Daoy (cell line): ENCODE measurements at regions not wholly inside any gene's neighbourhood (a gene's known extent, or its start where the extent isn't known, plus 50 kb on each side); places are given as distances from the start of the nearest gene placed in this dataset.

ENCODE experiments used
- DNase-seq: peaks from one replicate; pipeline ENCODE4 v3.0.0-alpha.2; 2015; ENCODE audit warnings: low read depth

DNA sequence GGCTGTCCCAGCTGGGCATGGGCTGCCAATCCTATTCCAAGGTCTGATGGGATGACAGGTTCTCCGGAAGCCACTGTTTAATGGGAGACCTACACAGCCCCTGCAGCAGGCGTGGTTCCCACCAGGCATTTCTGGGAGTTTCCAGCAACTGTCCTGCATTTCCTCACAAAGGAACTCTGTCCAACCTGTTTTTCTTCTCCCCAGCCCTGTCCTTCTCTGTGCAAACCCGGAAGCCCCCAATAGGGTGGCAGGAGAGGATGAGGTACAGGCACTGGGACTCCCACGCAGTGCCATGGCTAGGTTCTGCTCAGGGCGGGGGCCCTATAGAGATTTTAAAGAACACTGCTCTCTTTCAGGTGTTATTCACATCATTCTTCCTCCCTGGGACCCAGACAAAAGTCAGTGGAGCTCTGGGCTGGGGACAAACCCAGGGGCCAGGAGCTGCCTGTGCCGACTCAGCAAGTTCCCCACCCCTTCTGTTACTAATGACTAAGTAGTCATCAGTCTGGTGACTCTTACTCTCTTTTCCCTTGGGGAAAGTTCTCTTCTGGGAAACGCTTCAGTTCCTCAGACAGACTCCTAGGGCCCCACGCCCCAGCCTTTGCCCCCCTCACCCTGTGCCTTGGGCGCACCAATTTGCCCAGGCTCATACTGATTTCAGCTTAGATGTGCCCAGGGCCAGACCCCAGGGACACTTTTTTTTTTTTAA, 97.7 kb downstream of the CD47 start:
- DNase-seq: peak; percentile 57

DNA sequence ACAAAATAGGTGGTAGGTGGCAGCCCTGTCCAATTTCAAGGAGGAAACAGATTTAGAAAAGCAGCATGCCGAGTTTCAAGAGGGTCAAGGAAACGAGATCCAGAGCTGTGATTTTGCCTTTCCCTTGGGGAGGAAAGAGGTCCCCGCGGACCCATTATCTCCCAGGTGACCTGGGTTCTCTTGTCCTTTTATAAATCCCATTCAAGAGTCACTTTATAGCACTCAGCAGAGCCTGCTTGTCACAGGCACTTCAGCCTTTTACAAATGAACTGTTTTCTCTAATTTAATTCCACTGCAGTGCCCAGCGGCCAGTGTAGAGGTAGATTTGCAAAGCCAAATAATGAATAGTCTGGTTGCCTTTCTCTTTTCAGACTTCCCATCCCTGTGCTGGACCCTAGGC, 99.9 kb downstream of the CD47 start:
- no peak for DNase-seq

DNA sequence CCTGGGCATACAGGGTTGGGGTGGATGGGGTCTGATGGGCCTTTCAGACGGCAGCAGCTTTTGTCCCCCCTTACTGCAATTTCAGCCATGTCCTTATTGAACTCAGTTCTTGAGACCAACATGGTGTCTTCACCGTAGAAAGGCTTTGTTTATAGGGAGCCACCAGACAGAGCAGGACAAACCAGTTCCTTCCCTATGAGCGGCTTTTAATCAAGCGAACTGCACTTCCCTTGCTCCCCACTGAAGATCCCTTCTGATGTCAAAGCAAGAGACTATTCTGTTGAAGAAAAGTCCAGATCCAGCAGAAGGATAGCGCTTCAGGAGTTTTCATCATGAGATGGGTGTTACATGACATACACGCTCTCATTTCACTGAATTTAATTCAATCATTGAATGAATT, 100.4 kb downstream of the CD47 start:
- DNase-seq: no peak

DNA sequence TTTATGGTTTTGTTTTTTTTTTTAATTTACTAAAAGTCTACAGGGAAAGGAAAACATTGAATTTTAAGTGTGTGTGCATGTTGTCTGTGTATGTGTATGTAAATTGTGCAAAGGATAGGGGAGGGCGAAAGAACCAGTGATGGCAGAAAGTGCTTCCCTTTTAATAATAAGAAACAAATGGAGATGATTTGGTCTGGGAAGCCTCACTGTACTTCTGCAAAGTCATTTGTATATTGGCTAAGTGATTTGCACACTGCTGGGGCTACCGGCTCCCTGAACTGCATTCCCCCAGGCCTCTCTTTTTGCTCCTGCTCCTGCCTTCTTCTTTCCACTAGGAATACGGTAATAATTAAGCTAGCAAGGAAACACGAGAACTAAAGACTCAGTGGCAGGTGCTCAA, 101.2 kb downstream of the CD47 start:
- no peak for DNase-seq

DNA sequence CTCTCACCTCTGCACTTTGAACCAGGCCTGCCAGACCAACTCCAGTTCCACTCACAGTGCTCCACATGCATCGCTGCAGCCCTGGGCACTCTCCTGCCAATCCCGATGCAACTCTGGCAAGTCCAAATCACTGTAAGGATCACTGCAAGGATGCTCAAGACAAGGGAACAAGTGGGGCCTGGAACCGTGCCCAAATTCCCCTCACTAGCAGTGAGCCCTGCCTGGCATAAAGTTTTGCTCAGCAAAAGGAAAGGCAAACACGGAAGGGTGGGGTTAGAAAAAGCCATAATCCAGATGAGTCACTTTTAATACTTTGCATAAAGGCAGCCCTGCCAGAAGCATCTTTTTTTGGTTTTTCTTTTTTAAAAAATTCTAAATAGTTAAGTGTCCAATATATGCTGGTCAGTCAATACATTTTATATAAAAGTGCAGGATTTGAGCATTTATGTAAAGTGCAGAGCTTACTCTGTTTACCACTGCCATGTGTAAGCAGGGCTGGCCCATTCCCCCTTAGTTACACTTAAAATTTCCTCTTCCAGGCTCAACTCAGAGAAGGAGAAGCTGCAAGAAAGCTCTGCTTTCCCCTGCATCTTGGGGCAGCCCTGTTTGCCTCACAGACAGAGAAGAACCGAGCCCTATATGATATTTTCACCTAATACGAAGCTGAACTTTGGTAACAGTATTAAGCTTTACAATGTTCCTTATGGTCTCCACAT, 102.2 kb downstream of the CD47 start:
- peak; percentile 86 for DNase-seq

DNA sequence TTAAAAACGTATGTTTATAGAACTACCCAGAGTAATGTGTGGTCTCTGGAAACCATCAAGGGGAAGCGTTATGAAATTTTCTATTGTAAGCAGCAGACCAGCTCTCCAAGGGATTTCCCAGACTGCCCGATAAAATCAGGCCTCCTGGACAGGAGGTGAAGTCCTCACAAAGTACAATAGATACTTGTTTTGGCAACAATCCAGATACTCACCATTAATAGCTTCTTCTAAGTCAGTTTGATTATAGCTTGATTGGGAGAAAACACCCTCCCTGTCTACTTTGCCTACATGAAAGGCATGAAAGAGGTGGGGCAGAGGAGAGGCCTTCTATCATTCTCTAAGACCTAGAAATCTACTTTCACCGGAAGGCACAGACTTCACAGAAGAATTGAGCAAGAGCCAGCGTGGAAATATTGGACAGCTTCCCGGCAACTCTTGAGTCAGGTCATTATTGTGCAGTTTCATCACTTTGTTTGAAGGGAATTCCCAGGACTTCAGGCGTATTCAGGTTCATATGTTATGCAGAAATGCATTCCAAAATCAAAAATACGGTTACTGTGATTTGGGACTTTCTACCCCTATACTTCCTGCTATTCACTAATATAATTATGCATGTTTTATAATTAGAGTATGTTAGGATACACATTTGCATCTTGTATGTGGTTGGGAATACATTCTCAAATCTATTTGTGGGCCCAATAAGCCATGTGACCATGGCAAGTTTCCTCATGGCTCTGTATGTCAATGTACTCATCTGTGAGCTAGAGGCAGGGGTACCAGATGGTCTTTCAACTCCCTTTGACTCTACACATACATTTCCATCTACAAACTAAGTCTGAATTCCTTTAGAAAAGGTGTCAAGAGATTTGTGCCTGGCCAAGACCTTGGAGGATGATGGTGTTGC, 103.5 kb downstream of the CD47 start:
- DNase-seq: peak; percentile 91

DNA sequence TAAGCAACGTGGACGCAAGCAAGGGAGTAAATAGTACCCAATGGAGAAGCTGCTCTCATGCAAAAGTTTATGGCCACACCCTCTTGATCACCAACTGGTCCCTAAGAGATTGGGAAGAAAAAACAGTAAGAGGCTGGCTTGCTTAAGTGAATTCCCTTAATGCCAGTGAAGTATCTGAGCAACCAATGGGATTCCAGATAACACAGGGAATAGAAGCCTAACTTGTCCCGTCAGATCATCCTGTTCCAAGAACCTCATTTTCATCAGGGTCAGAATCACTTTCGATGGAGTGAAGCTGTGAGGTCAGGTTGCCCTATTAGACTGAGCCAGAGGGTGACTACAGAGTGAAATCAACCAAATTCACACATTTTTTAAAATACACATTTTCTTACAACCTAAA, 104.3 kb downstream of the CD47 start:
- DNase-seq: no peak

DNA sequence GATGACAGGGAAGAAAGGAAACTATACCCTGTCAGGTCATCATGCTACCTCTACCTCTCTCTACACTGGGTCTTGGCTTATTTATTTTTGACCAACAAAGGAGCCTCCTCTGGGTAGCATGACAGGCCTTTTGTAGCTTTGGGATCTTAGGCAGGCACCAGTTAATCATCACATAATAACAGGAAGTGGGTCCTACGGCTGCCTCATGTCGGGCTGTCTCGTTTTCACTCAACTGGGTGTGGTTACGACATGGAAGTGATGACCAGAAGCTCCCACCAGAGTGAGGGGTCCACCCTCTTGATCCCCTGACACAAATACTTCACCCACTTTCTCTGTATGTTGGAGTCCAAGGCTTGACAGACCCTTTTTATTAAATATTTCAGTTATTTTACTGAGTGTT, 105.3 kb downstream of the CD47 start:
- DNase-seq: peak; percentile 66

DNA sequence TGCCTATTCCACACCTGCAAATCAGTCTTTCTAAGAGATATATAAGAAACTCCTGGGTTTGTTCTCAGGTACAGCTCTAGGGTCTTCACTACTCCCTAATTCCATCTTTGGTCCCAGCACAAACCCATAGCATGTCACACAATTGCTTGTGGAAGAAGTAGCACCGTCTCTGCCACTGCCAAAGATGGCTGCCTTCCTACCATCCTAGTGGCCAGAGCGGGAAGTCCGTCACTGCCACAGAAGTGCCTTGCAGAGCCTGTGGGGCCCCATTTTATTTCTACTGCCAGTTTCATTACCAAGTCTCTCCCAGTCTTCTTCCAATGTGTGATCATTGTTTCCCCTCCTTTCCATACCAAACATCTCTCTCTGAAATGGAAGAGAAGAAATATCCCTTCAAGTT, 107.6 kb downstream of the CD47 start:
- DNase-seq: no peak

DNA sequence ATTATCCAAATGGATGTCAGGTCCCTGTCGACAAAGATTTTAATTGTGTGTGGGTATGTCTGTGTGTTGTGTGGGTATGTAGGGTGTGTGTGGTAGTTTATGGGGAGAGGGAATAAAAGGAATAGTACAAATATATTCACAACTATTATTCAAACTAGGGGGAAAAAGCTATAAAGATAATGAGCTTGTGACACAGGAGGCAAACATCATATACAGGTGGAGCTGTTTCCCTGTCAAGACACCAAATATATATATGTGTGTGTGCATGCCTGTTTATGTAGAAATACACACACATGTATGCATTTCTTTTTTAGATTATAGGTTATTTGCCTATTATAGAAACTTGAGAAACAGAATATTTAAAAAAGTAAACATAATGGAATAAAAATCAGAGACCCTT, 108.7 kb downstream of the CD47 start:
- no peak for DNase-seq

DNA sequence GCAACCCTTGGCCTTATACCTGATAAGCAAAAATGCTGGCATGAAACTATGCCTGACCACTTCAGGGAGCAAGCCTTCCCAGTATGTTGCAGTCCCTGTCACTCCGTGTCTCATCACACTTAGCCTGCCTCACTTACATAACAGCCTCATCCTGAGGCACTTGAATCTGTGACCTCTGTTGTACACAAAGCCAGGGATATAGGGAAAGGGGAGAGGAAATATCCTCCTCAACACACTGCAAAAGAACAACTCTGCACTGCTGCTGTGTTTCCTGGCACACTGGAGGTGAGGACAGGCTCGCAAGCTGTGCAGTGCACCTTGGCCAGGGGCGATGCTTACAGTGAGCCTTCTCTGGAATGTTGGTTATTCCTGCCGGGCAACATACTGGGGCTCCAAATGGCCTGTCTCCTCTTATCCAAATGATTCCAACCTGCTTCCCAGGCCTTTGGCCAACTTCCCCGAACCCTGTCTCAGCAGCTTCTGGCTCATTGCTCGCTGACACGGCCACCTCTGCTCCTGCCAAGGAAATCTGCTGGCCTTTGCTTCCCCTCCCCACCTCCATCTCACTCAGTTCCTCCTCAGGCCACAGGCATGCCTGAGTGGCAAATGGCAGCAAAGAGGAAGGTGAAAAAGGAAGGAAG, 109.2 kb downstream of the CD47 start:
- no peak for DNase-seq

DNA sequence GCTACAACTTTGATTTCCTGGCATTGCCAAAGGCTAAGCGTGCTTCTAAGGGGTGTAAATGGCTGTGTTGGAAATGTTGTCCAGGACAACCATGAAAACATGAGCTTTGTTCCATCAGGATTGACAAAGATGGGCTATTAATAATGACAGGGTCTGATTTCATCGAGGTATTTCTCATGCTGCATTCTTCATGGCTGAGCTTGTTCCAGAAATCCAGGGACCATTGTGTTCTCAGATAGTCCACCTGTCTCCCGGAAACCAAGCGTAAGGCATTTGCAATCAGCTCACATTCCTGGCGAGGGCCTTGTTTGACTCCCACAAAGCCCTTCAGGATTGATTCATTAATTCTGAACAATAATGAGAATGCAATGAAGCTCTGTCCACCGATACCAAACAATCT, 111.3 kb downstream of the CD47 start:
- no peak for DNase-seq

DNA sequence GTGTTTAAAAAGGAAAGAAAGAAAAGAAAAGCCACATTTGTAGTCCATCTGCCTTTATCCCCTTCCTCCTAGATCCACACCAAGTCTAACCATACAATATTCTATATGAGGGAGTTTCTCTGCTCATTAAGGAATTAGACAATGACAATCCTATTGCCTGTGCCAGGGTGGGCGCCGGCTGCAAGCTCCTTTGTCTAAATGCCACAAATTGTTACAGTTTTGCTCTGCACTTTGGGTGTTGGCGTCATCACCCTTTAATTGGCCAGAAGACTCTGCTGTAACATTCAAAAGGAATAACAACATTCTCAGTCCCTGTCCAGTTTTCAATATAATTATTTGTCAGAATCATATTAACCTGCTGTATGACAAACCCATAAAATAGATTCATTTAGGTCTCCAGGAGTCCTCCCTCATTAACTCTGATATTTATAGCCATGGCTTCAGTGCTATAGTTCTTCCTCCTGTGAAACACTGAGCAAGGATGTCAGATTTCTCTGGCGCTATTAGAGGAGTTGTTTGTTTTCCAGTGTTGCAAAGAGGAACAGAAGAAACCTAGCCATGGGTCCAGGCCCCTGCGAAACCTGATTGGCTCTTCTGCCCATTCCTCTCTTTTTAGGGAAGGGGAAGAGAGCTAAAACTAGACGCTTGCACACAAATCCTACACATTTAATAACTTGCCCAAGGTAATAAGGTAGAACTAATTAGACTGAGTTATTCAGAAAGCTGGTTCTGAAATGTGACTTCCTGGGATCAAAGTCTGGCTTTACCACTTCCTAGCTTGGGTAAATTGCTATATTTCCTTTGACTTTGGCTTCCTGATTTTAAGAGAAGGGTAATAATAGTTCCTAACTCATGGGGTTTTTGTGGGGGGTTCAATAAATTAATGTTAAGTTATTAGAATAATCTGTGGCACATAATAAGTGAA, 112.4 kb downstream of the CD47 start:
- DNase-seq: no peak

DNA sequence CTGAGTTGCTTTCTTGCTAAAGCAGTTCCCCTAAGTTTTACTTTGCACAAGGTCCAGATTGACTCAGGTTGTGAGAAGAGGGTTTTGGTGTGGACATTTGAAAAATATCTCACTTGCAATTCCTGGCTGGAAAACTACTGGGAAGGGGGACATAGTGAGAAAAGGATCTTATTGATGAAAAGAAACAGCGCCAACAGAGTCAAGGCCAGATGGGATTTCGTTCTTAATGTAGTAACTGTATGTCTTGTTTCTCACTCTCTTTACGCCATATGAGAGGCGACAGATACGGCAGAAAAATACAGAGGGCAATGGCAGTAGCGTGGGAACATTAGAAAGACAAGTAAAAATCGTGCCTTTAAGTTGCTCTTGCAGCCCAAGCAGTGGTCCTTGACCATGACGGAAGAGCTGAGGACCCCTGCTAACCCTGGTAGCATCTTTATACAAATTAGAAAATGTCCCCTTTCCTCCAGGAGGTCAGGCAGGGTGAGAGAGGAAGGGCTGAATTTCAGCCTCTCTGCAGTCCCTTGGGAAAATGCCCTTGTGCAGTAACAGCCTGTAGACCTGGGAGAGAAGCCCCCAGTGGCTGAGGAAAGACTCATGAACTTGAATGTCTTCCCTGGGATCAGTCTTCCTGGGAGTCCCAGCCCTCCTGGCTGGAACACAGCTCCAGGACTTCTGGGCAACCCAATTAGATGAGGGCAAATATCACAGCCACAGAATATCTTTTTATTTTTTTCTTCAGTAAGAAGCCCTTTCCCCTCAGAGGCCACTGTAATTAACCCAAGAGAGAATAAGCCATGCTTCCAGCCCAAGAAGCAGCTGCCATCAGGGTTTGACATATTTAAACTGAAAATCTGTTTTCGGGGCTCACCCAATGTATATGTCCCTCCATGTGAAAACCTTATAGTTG, 113.4 kb downstream of the CD47 start:
- no peak for DNase-seq

DNA sequence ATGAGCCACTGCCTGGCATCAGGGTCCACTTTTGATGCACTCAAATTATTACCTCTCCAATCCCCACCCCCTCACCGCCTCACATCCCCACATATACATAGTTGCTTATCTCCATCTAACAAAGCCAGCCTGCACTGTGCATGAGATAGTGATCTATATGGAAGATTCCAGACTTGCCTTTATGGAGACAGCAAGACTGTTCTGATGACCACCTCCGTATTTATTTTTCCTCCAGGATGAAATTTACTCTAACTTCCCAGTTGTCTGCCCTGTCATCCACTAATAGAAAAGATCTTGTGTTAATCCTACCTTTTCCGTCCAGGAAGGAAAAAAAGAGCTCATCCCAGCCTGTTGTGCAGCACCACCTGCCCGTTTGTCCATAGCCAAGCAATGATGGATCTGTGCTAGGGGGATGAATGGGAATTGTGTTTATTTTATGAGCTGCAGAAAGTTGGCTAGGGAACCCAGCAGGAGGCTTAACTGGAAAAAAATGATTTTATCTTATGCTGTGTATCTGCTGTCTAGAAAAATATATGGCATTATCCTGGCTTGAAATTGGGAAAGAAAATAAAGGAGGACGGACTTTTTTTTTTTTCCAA, 114.5 kb downstream of the CD47 start:
- no peak for DNase-seq

DNA sequence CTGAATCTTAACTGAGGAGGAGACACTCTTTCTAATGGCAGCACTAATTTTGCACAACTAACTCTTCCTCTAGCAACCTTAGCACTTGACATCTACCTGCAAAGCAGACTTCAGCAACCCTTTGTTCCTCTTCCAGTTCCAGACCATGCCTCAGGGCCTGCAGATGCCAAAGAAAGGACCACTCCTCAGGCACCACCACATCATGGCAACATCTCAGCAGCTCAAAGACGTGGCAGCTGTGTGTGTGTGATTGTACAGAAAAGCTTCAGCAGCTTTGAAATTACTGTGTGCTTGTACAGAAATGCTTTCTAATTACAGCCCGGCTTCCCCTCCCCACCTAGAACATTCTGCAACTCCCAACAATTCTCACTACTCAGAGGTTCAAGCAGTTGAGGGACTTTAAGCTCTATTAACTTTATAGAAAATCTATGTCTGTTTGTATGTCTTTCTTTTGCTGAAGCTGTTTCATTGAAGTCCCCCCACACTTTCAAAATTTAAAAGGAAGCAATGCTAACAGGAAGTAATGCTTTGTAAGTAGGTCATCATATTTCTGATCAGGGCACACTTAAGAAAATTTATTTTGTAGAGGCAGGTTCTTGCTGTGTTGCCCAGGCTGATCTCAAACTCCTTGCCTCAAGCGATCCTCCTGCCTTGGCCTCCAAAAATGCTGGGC, 115.2 kb downstream of the CD47 start:
- no peak for DNase-seq

DNA sequence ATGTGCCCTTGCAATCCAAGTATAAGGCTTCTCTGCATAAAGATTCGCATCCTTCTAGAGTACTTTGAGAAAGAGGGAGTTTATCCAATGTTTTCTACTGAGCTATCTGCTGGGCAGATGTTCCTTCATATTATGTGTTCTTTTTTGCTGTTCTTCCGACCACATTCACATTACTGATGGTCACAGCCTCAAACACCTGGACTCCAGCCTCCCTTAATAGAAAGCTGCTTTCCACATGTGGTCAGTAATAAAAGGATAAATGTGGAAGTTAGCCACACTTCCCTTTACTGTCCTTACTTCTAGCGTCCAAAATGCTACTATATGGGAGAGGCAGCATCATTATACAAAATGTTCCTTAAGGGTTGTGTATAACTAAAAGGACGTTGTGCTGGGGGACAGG, 116.9 kb downstream of the CD47 start:
- no peak for DNase-seq

DNA sequence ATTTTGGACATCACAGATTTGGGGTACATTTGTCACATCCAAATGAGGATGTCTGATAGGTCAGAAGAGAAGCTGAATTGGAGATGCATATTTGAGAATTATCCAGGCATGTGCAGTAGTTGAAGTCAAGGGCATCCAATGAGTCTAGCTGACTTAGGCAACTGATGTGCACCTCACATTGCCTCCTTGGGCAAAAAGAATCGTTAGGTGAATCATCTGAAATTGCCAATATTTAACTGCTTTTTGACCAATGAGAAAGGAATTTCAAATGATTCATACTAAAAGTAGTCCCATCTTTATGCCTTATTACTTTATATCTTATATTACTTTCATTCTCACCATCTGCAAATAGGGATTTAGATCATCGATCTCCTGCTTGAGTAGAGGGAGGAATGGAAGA, 117.7 kb downstream of the CD47 start:
- DNase-seq: no peak

DNA sequence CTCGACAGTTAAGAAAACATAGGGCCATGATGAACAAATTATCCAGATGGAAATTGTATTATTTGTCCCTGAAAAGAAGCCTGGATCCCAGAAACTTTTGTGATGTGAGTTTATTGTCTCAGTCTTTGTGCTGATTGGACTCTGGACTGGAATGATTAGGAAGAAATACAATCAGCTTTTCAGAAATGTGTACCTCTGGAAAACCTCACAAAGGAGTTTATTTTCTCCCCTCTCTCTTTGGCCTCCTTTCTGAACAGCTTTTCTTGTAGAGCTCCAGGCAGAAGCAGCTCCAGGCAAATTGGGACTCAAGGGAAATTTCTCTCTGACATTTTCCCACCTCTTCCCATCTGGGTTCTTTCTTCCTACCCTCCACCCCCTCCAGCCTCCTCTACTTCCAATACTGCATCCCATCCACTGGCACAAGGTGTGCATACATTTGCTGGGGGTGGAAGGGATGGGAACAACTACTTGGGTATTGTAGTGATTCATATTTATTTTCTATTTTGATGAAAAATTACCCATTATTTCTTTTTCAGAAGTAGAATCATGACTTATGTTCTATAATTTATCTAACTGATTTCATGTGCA, 119.7 kb downstream of the CD47 start:
- DNase-seq: no peak
